Suprapubic skin (tissue), 4 donors: ENCODE measurements at regions not wholly inside any gene's neighbourhood (a gene's known extent, or its start where the extent isn't known, plus 50 kb on each side); places are given as distances from the start of the nearest gene placed in this dataset.

Experiments used
- DNase-seq, 2 donors: peaks; one replicate each; pipeline ENCODE4 v3.0.0-alpha.2; 2019; ENCODE audit warnings: low spot score in 2 of 2
- H3K27ac ChIP-seq: fragments of 200-600 bp; sonication (generic); one replicate; pipeline ENCODE4 v1.5.1; 2019
- H3K27me3 ChIP-seq: fragments of 200-600 bp; sonication (generic); one replicate; pipeline ENCODE4 v1.5.1; 2019
- H3K36me3 ChIP-seq: fragments of 200-600 bp; sonication (generic); one replicate; pipeline ENCODE4 v1.5.1; 2019
- H3K4me1 ChIP-seq: fragments of 200-600 bp; sonication (generic); one replicate; pipeline ENCODE4 v1.5.1; 2019
- H3K4me3 ChIP-seq: fragments of 200-600 bp; sonication (generic); one replicate; pipeline ENCODE4 v1.5.1; 2019; ENCODE audit warnings: mild to moderate bottlenecking
- H3K9me3 ChIP-seq: fragments of 200-600 bp; sonication (generic); one replicate; pipeline ENCODE4 v1.5.1; 2019
- EP300 ChIP-seq: sonication (generic); formaldehyde crosslinking; IDR thresholded peaks from one replicate; pipeline ENCODE4 v1.6.1; 2017; ENCODE audit warnings: antibody characterized with exemption
- POLR2A ChIP-seq, 2 donors: fragments of 450-650 bp; IDR thresholded peaks; one replicate each; pipeline ENCODE4 v1.6.1; 2017; ENCODE audit warnings: antibody characterized with exemption in 2 of 2, mild to moderate bottlenecking in 2 of 2, moderate library complexity in 2 of 2
- POLR2AphosphoS5 ChIP-seq, 3 donors: sonication (generic); formaldehyde crosslinking; IDR thresholded peaks; one replicate each; pipeline ENCODE4 v1.6.1; 2017; ENCODE audit warnings: antibody characterized with exemption in 3 of 3
- WGBS: methylation state at CpG from one replicate; pipeline ENCODE4 v1.1.5; 2018; 5-methylcytosine and 5-hydroxymethylcytosine counted together
- TF ChIP-seq, protein P1 (sequence below), 2 donors: fragments of 200-600 bp in 1 of 2; fragments of 450-650 bp in 1 of 2; sonication (generic) in 1 of 2; IDR thresholded peaks; one replicate each; pipeline ENCODE4 v1.5.1; 2016 to 2019; ENCODE audit warnings: antibody characterized with exemption in 2 of 2, mild to moderate bottlenecking in 1 of 2, moderate library complexity in 1 of 2

DNA sequence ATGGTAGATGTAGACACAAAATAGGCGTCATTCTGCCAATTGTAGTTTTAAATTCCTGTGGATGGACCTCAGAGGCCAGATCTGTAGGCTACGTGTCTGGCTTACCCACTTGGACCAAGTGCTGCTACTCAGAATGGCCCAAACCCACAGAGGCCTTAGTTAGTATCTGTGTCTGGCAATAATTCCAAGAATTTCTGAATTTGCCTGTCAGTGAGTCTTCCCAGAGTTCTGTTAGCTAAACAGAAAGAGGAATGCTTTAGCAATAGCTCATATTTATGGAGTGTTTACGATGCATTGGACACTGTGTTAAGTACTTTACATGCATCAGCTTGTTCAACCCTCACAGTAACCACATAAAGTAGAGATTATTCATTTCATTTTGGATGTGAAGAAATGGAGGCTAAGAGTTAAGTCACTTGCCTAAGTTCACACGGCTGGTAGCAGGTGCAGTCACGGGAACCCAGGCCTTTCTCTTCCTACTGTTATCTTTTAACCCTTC lies 231.8 kb downstream of the PTEN start:
- H3K36me3 ChIP-seq = no peaks in the 10 kb centered on the region
- H3K4me3 ChIP-seq = no peak overlapping the region
- WGBS = 53% methylated on average over 5 of the region's 5 CpGs
- no peak for TF ChIP-seq POLR2AphosphoS5 (IDR thresholded peaks at IDR 0.05)
- TF ChIP-seq POLR2A (IDR thresholded peaks at IDR 0.05) = no peak
- TF ChIP-seq, protein P1, sequence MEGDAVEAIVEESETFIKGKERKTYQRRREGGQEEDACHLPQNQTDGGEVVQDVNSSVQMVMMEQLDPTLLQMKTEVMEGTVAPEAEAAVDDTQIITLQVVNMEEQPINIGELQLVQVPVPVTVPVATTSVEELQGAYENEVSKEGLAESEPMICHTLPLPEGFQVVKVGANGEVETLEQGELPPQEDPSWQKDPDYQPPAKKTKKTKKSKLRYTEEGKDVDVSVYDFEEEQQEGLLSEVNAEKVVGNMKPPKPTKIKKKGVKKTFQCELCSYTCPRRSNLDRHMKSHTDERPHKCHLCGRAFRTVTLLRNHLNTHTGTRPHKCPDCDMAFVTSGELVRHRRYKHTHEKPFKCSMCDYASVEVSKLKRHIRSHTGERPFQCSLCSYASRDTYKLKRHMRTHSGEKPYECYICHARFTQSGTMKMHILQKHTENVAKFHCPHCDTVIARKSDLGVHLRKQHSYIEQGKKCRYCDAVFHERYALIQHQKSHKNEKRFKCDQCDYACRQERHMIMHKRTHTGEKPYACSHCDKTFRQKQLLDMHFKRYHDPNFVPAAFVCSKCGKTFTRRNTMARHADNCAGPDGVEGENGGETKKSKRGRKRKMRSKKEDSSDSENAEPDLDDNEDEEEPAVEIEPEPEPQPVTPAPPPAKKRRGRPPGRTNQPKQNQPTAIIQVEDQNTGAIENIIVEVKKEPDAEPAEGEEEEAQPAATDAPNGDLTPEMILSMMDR (IDR thresholded peaks at IDR 0.05) = no peak
- TF ChIP-seq EP300 = no peak
- H3K9me3 ChIP-seq = no peaks in the 10 kb centered on the region
- H3K27ac ChIP-seq = no peak overlapping the region
- DNase-seq = no peak
- no peaks in the 10 kb centered on the region for H3K27me3 ChIP-seq
- peaks cover 18% of the 10 kb centered on the region for H3K4me1 ChIP-seq

DNA sequence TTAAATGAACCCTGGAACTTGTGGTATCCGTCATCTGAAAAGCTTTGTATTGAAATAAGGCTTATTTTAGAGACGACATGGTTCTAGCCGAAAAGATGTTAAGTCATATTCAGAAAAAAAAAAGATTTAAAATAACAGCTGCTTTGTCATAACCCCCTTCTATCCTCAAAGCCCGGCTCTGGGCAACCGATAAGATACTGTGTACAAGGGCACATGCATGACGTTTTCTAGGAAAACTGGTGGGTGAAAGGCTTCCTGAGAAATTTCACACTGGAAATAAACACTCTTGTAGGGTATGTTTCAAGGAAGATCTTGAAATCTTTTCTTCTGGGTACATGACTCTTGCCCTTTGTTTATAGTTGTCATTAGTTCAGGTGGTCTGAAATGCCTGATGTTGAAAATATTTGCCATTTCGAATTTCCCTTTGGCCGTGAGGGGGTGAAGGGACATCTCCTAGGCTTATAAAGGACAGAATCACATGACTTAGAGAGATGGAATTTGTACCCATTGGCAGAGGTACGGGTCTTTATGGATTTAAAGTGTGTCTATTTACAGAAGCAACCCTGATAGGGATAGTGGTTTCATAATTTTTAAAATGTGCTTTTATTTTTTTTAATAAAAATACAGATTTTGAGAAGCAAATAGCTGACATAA lies 232.5 kb downstream of the PTEN start:
- peaks cover 18% of the 10 kb centered on the region for H3K4me1 ChIP-seq
- H3K27me3 ChIP-seq = no peaks in the 10 kb centered on the region
- H3K27ac ChIP-seq = no peak overlapping the region
- no peak overlapping the region for H3K4me3 ChIP-seq
- TF ChIP-seq, protein P1 (IDR thresholded peaks at IDR 0.05) = no peak
- TF ChIP-seq EP300 (no peak), POLR2AphosphoS5 (IDR thresholded peaks at IDR 0.05) (no peak), POLR2A (IDR thresholded peaks at IDR 0.05) (no peak)
- DNase-seq = no peak
- no peaks in the 10 kb centered on the region for H3K36me3 ChIP-seq
- no peaks in the 10 kb centered on the region for H3K9me3 ChIP-seq
- 74% methylated on average over 9 of the region's 9 CpGs for WGBS

DNA sequence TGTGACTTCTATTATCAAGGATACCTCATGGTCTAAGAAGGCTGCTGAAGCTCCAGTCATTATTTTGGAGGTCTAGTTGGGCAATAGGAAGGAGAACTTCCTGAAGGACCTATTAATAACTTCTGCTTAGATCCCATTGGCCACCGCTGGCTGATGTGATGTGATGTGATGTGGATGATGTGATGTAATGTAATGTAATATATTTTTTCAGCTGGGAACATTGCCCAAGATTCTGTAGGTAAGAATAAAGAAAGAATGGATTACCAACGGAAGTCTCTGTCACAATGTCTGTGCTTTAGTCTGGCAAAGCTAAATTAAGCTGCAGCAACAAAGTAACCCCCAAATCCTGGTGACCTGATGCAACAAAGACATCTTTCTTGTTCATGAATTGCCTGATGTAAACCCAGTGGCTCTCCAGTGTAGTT lies 233.7 kb downstream of the PTEN start:
- Histone ChIP-seq H3K27ac (no peak overlapping the region), H3K9me3 (no peaks in the 10 kb centered on the region), H3K4me3 (no peak overlapping the region), H3K36me3 (no peaks in the 10 kb centered on the region), H3K4me1 (peaks cover 8% of the 10 kb centered on the region), H3K27me3 (no peaks in the 10 kb centered on the region)
- WGBS = 94% methylated on average over 2 of the region's 2 CpGs
- DNase-seq = no peak
- TF ChIP-seq POLR2A (IDR thresholded peaks at IDR 0.05) = no peak
- no peak for TF ChIP-seq EP300
- TF ChIP-seq, protein P1 (IDR thresholded peaks at IDR 0.05) = no peak
- no peak for TF ChIP-seq POLR2AphosphoS5 (IDR thresholded peaks at IDR 0.05)

DNA sequence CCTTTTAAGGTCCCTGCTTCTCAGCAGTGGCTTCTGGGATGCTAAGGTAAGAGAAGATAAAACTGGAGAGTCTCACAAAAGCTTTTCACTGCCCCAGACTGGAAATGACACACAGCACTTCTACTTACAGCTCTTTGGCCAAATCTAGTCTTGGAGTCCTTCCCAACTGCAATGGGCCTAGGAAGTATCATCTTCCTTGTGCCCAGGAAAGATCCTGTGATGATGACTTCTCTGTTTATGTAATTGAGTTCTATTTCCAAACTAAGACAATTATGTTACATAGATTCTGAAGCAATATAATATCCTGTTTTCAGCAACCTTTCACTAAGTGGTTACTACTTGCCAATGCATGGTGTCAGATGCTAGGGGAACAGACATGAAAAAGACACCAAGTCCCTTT lies 234.1 kb downstream of the PTEN start:
- H3K36me3 ChIP-seq = no peaks in the 10 kb centered on the region
- no peaks in the 10 kb centered on the region for H3K9me3 ChIP-seq
- no peak overlapping the region for H3K4me3 ChIP-seq
- no peak for TF ChIP-seq EP300
- H3K27ac ChIP-seq = no peak overlapping the region
- no peaks in the 10 kb centered on the region for H3K27me3 ChIP-seq
- H3K4me1 ChIP-seq = peaks cover 4% of the 10 kb centered on the region
- DNase-seq = no peak

DNA sequence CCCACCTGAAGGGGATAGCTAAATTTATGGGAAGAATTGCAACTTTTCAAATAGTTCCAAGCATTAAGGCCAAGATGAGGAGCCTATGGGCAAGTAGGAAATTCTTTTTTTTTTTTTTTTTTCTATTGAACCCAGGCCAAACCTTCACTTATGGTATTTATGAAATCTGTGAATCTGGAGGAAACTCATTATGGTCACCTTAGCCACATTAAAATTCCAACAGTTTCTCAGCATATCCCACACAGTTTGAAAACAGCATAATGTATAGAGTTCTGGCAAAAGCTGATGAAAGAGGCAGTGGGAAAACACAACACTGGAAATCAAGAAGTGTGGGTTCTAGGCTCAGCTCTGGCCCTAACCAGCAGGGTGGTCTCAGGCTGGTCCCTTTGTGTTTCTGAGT lies 236.9 kb downstream of the PTEN start:
- H3K4me3 ChIP-seq = no peak overlapping the region
- H3K36me3 ChIP-seq = no peaks in the 10 kb centered on the region
- no peak for TF ChIP-seq EP300
- TF ChIP-seq POLR2A (IDR thresholded peaks at IDR 0.05) = no peak
- no peak for TF ChIP-seq POLR2AphosphoS5 (IDR thresholded peaks at IDR 0.05)
- TF ChIP-seq, protein P1 (IDR thresholded peaks at IDR 0.05) = no peak
- H3K9me3 ChIP-seq = no peaks in the 10 kb centered on the region
- H3K4me1 ChIP-seq = no peaks in the 10 kb centered on the region
- no peak for DNase-seq
- no peaks in the 10 kb centered on the region for H3K27me3 ChIP-seq
- no peak overlapping the region for H3K27ac ChIP-seq

DNA sequence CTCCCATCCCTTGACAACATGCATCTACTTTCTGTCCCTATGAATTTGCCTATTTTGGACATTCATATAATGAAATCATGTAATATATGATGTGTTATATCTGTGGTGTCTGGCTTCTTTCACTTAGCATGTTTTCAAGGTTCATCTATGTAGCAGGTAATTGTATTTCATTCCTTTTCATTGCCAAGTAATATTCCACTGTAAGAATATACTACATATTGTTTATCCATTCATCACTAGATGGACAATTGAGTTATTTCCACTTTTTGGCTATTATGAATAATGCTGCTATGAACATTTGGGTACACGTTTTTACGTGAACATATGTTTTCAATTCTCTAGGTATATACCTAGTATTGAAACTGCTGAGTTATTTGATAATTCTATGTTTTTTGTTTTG lies 238.2 kb downstream of the PTEN start:
- Histone ChIP-seq H3K9me3 (no peaks in the 10 kb centered on the region), H3K4me3 (no peak overlapping the region), H3K27me3 (no peaks in the 10 kb centered on the region), H3K4me1 (no peaks in the 10 kb centered on the region), H3K27ac (no peak overlapping the region), H3K36me3 (no peaks in the 10 kb centered on the region)
- DNase-seq = no peak
- no peak for TF ChIP-seq EP300
- TF ChIP-seq, protein P1 (IDR thresholded peaks at IDR 0.05) = no peak
- TF ChIP-seq POLR2A (IDR thresholded peaks at IDR 0.05) = no peak
- no peak for TF ChIP-seq POLR2AphosphoS5 (IDR thresholded peaks at IDR 0.05)
- 90% methylated on average over 2 of the region's 2 CpGs for WGBS
